H1 (cell line): ENCODE measurements at regions not wholly inside any gene's neighbourhood (a gene's known extent, or its start where the extent isn't known, plus 50 kb on each side); places are given as distances from the start of the nearest gene placed in this dataset.

Source experiments
- CTCF ChIA-PET: fragments of 300-600 bp; sonication (Branson Sonifier 250); formaldehyde crosslinking; loops from one replicate; lab custom pipeline; 2021; ENCODE audit not compliant: partially characterized antibody; lab: Charles Lee
- POLR2A ChIA-PET: fragments of 300-600 bp; sonication (Branson Sonifier 250); formaldehyde crosslinking; loops from one replicate; lab custom pipeline; 2021; ENCODE audit warnings: inconsistent platforms; ENCODE audit not compliant: partially characterized antibody; lab: Charles Lee
- DNase-seq, 2 experiments: peaks; one replicate each; pipeline versions ENCODE4 v3.0.0 to v3.0.0-alpha.2; 2010 to 2022; ENCODE audit warnings: low spot score in 2 of 2, low read depth in 1 of 2, mixed read lengths in 1 of 2
- FAIRE-seq: peaks from 2 replicates; lab custom pipeline; 2011; peaks lifted over from hg19 to GRCh38; lab: Jason Lieb, UNC
- H2AFZ ChIP-seq: 2 replicates; pipeline ENCODE4 v1.8.1; 2012; ENCODE audit warnings: low read length, inconsistent platforms
- H2AK5ac ChIP-seq: 2 replicates; pipeline ENCODE4 v1.6.1; 2013; ENCODE audit warnings: low read depth, low read length
- H2BK120ac ChIP-seq: replicated peaks from 2 replicates; pipeline ENCODE3; 2013; ENCODE audit warnings: low read depth, low read length, inconsistent platforms
- H2BK12ac ChIP-seq: 2 replicates; pipeline ENCODE4 v1.6.1; 2013; ENCODE audit warnings: low read depth, low read length
- H2BK15ac ChIP-seq: 2 replicates; pipeline ENCODE4 v1.6.1; 2013; ENCODE audit warnings: low read length
- H2BK20ac ChIP-seq: 2 replicates; pipeline ENCODE4 v1.6.1; 2013; ENCODE audit warnings: low read length
- H2BK5ac ChIP-seq: 2 replicates; pipeline ENCODE4 v1.6.1; 2013; ENCODE audit warnings: low read depth, low read length
- H3K14ac ChIP-seq: 2 replicates; pipeline ENCODE4 v1.6.1; 2013; ENCODE audit warnings: inconsistent platforms; ENCODE audit not compliant: insufficient read length
- H3K18ac ChIP-seq: 2 replicates; pipeline ENCODE4 v1.6.1; 2013; ENCODE audit warnings: low read length; ENCODE audit errors: extremely low read depth
- H3K23ac ChIP-seq: 2 replicates; pipeline ENCODE4 v1.6.1; 2013; ENCODE audit warnings: inconsistent platforms; ENCODE audit not compliant: insufficient read length
- H3K23me2 ChIP-seq: 2 replicates; pipeline ENCODE4 v1.6.1; 2013; ENCODE audit warnings: low read depth, low read length
- H3K27ac ChIP-seq: 2 replicates; pipeline ENCODE4 v1.6.1; 2011; ENCODE audit warnings: low read depth, low read length, inconsistent platforms
- H3K27me3 ChIP-seq, 4 experiments: replicated peaks in 1 of 4; 1 replicate in 1 of 4; 2 replicates in 3 of 4; pipeline versions ENCODE4 v1.6.1 to v1.8.1; 2011 to 2013; ENCODE audit warnings: low read length in 3 of 4, mild to moderate bottlenecking in 3 of 4, inconsistent platforms in 2 of 4, mixed read lengths in 2 of 4, moderate library complexity in 1 of 4; ENCODE audit not compliant: control insufficient read depth in 3 of 4, insufficient read depth in 3 of 4; ENCODE audit errors: extremely low read depth in 1 of 4
- H3K36me3 ChIP-seq, 4 experiments: 2 replicates each; pipeline versions ENCODE4 v1.6.1 to v1.8.1; 2011 to 2013; ENCODE audit warnings: mild to moderate bottlenecking in 4 of 4, low read length in 3 of 4, moderate library complexity in 2 of 4, control low read depth in 1 of 4, inconsistent platforms in 1 of 4; ENCODE audit not compliant: insufficient read depth in 4 of 4, control insufficient read depth in 2 of 4
- H3K4ac ChIP-seq: replicated peaks from 2 replicates; pipeline ENCODE3; 2013; ENCODE audit warnings: low read length, low read depth, mixed read lengths, inconsistent platforms; ENCODE audit not compliant: insufficient read length
- H3K4me1 ChIP-seq, 4 experiments: replicated peaks in 1 of 4; 1 replicate in 1 of 4; 2 replicates in 3 of 4; pipeline versions ENCODE4 v1.6.1 to v1.8.1; 2011 to 2013; ENCODE audit warnings: low read length in 3 of 4, inconsistent platforms in 2 of 4, mixed read lengths in 1 of 4; ENCODE audit not compliant: insufficient read depth in 4 of 4, control insufficient read depth in 3 of 4
- H3K4me2 ChIP-seq, 2 experiments: 2 replicates each; pipeline versions ENCODE4 v1.6.1 to v1.8.1; 2011 to 2013; ENCODE audit warnings: low read depth in 2 of 2, low read length in 2 of 2, control low read depth in 1 of 2, inconsistent platforms in 1 of 2, mild to moderate bottlenecking in 1 of 2; ENCODE audit not compliant: insufficient read depth in 1 of 2
- H3K4me3 ChIP-seq, 4 experiments: fragments of 200-600, 300-600 bp in 1 of 4; sonication (generic), shearing (Covaris generic), sonication (Bioruptor Twin) in 1 of 4; 2 replicates each; pipeline versions ENCODE4 v1.5.1 to v1.8.1; 2011 to 2016; ENCODE audit warnings: low read length in 4 of 4, low read depth in 3 of 4, control low read depth in 2 of 4, inconsistent platforms in 2 of 4, mild to moderate bottlenecking in 2 of 4, mixed read lengths in 1 of 4, moderate library complexity in 1 of 4; ENCODE audit not compliant: insufficient read depth in 2 of 4; ENCODE audit errors: extremely low read depth in 1 of 4
- H3K56ac ChIP-seq: replicated peaks from 2 replicates; pipeline ENCODE3; 2013; ENCODE audit warnings: low read depth, mild to moderate bottlenecking, mixed read lengths, low read length, inconsistent platforms; ENCODE audit not compliant: insufficient read length
- H3K79me1 ChIP-seq: 2 replicates; pipeline ENCODE4 v1.6.1; 2013; ENCODE audit warnings: low read depth, low read length, control low read depth
- H3K79me2 ChIP-seq, 2 experiments: 2 replicates each; pipeline versions ENCODE4 v1.6.1 to v1.8.1; 2012 to 2013; ENCODE audit warnings: low read length in 2 of 2, mild to moderate bottlenecking in 2 of 2, inconsistent platforms in 1 of 2; ENCODE audit not compliant: insufficient read depth in 2 of 2, control insufficient read depth in 1 of 2
- H3K9ac ChIP-seq, 4 experiments: replicated peaks in 1 of 4; 1 replicate in 1 of 4; 2 replicates in 3 of 4; pipeline versions ENCODE4 v1.6.1 to v1.8.1; 2011 to 2013; ENCODE audit warnings: low read depth in 3 of 4, low read length in 3 of 4, control low read depth in 2 of 4, mild to moderate bottlenecking in 2 of 4, moderate library complexity in 2 of 4, inconsistent platforms in 1 of 4; ENCODE audit errors: extremely low read depth in 1 of 4
- H3K9me3 ChIP-seq, 2 experiments: 2 replicates each; pipeline versions ENCODE4 v1.6.1 to v1.8.1; 2012 to 2013; ENCODE audit warnings: mild to moderate bottlenecking in 2 of 2, moderate library complexity in 2 of 2, control low read depth in 1 of 2, inconsistent platforms in 1 of 2, low read depth in 1 of 2, low read length in 1 of 2, mixed read lengths in 1 of 2; ENCODE audit not compliant: insufficient read depth in 2 of 2
- H4K20me1 ChIP-seq, 2 experiments: replicated peaks in 1 of 2; 2 replicates each; pipeline versions ENCODE3 to v1.8.1; 2011 to 2013; ENCODE audit warnings: inconsistent platforms in 2 of 2, low read length in 2 of 2, mild to moderate bottlenecking in 1 of 2; ENCODE audit not compliant: insufficient read depth in 2 of 2, control insufficient read depth in 1 of 2
- H4K5ac ChIP-seq: 2 replicates; pipeline ENCODE4 v1.6.1; 2013; ENCODE audit warnings: low read length, low read depth, mixed read lengths, inconsistent platforms; ENCODE audit not compliant: insufficient read length
- H4K8ac ChIP-seq: 2 replicates; pipeline ENCODE4 v1.8.0; 2013; ENCODE audit warnings: mild to moderate bottlenecking, moderate library complexity, low read length, inconsistent platforms; ENCODE audit not compliant: insufficient read depth; ENCODE audit errors: extremely low read depth
- H4K91ac ChIP-seq: replicated peaks from 2 replicates; pipeline ENCODE3; 2013; ENCODE audit warnings: low read length, mixed read lengths, inconsistent platforms; ENCODE audit not compliant: insufficient read length
- SP4 ChIP-seq: IDR thresholded peaks from 2 replicates; pipeline ENCODE4 v1.6.1; 2012; ENCODE audit warnings: low read length, inconsistent platforms
- TCF12 ChIP-seq: IDR thresholded peaks from 2 replicates; pipeline ENCODE4 v1.6.1; 2011; ENCODE audit warnings: low read depth, mild to moderate bottlenecking, low read length
- WGBS, 2 experiments: shearing (Covaris generic) in 1 of 2; methylation state at CpG; one replicate each; pipeline versions ENCODE4 v1.1.6 to v1.1.7; 2013 to 2015; ENCODE audit warnings: low lambda C conversion rate in 2 of 2, mixed read lengths in 2 of 2, inconsistent platforms in 1 of 2, low coverage in 1 of 2, missing lambda C conversion rate in 1 of 2; ENCODE audit not compliant: insufficient replicate concordance in 2 of 2, insufficient coverage in 1 of 2, insufficient read length in 1 of 2; ENCODE audit errors: extremely low coverage in 1 of 2, missing lambda C conversion rate in 1 of 2; 5-methylcytosine and 5-hydroxymethylcytosine counted together

DNA sequence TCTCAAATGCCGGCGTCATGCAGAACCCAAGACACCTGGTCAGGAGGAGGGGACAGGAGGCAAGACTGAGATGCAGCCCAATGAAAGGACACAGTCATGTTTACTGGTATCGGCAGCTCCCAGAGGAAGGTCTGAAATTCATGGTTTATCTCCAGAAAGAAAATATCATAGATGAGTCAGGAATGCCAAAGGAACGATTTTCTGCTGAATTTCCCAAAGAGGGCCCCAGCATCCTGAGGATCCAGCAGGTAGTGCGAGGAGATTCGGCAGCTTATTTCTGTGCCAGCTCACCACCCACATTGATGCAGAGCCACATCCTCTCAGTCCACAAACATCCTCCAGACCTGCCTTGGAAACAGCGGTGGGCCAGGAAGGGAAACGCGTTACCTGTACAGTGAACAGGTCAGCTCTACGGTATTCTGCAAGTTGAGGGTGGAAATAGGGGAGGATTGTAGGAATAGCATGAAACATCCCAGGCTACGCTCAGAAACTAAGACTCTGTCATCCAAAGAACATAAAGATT lies 133.1 kb upstream of the PRSS1 start:
- no peaks in the 10 kb centered on the region for H3K79me1 ChIP-seq
- no peak overlapping the region for H3K56ac ChIP-seq
- ChIA-PET POLR2A (no interaction called here), CTCF (interaction anchor here (0.6 to 2.2 kb wide), 12 partner anchors 10 to 271 kb away, joined by 3 to 16 read pairs (median 4); no protein-coding TSS in a partner anchor)
- no peak overlapping the region for H4K5ac ChIP-seq
- no peak overlapping the region for H3K9ac ChIP-seq
- H3K4me2 ChIP-seq, result no peak overlapping the region
- no peak overlapping the region for H3K23ac ChIP-seq
- no peak overlapping the region for H3K4ac ChIP-seq
- H2BK120ac ChIP-seq, result no peak overlapping the region
- no peaks in the 10 kb centered on the region for H3K27me3 ChIP-seq
- no peak overlapping the region for H2BK15ac ChIP-seq
- H3K4me3 ChIP-seq, result no peak overlapping the region
- H3K36me3 ChIP-seq, result no peaks in the 10 kb centered on the region
- H2BK12ac ChIP-seq, result no peak overlapping the region
- no peak overlapping the region for H2BK5ac ChIP-seq
- H3K27ac ChIP-seq, result no peak overlapping the region
- H3K23me2 ChIP-seq, result no peaks in the 10 kb centered on the region; the same call in 1 of the 2 replicates
- DNase-seq (no peak), FAIRE-seq (no peak)
- no peak overlapping the region for H3K18ac ChIP-seq
- peak overlapping the region; percentile 70 for H2AFZ ChIP-seq
- H4K91ac ChIP-seq, result no peak overlapping the region
- H4K20me1 ChIP-seq, result no peaks in the 10 kb centered on the region
- H2AK5ac ChIP-seq, result no peak overlapping the region
- no peaks in the 10 kb centered on the region for H3K79me2 ChIP-seq
- H3K9me3 ChIP-seq, result no peaks in the 10 kb centered on the region
- no peak overlapping the region for H3K14ac ChIP-seq
- H2BK20ac ChIP-seq, result no peak overlapping the region
- 92% methylated on average over 11 of the region's 11 CpGs; no CpG with 5 or more reads in 1 of the 2 experiments for WGBS, 2 experiments
- peaks cover 0 to 2% (median 1%) of the 10 kb centered on the region in 4 experiments; a peak in 2 of 7 replicates for H3K4me1 ChIP-seq
- no peak overlapping the region for H4K8ac ChIP-seq
- TF ChIP-seq TCF12, result no peak
- TF ChIP-seq SP4, result no peak
